Fibroblast of lung (primary cell): ENCODE measurements at regions not wholly inside any gene's neighbourhood (a gene's known extent, or its start where the extent isn't known, plus 50 kb on each side); places are given as distances from the start of the nearest gene placed in this dataset.

ENCODE experiments used
- DNase-seq, 2 donors: peaks; one replicate each; pipeline versions ENCODE4 v3.0.0 to v3.0.0-alpha.2; 2010; ENCODE audit warnings: low read depth in 2 of 2
- H2AFZ ChIP-seq: 2 replicates; pipeline ENCODE4 v1.5.1; 2012; ENCODE audit warnings: low read length, control low read depth, inconsistent platforms
- H3K27ac ChIP-seq: 2 replicates; pipeline ENCODE4 v1.5.1; 2011; ENCODE audit warnings: low read length, control low read depth; ENCODE audit not compliant: insufficient read depth
- H3K27me3 ChIP-seq: 2 replicates; pipeline ENCODE4 v1.5.1; 2011; ENCODE audit warnings: mild to moderate bottlenecking, low read length; ENCODE audit not compliant: control insufficient read depth, insufficient read depth
- H3K36me3 ChIP-seq: 2 replicates; pipeline ENCODE4 v1.5.1; 2011; ENCODE audit warnings: low read length; ENCODE audit not compliant: control insufficient read depth, insufficient read depth
- H3K4me1 ChIP-seq: 2 replicates; pipeline ENCODE4 v1.5.1; 2011; ENCODE audit warnings: low read length; ENCODE audit not compliant: control insufficient read depth, insufficient read depth; ENCODE audit errors: extremely low read depth
- H3K4me2 ChIP-seq: 2 replicates; pipeline ENCODE4 v1.5.1; 2011; ENCODE audit warnings: low read length, control low read depth; ENCODE audit not compliant: insufficient read depth; ENCODE audit errors: extremely low read depth
- H3K4me3 ChIP-seq, 4 experiments: fragments of 200-600 bp in 1 of 4; sonication (generic) in 1 of 4; replicated peaks in 1 of 4; 2 replicates each; pipeline ENCODE4 v1.5.1; 2011 to 2016; ENCODE audit warnings: low read length in 4 of 4, low read depth in 3 of 4, mild to moderate bottlenecking in 3 of 4, control low read depth in 2 of 4, inconsistent platforms in 1 of 4, mixed read lengths in 1 of 4; ENCODE audit not compliant: insufficient read depth in 1 of 4; ENCODE audit errors: control extremely low read depth in 1 of 4
- H3K79me2 ChIP-seq: 2 replicates; pipeline ENCODE4 v1.5.1; 2012; ENCODE audit warnings: mild to moderate bottlenecking, low read length, inconsistent platforms; ENCODE audit not compliant: control insufficient read depth, insufficient read depth
- H3K9ac ChIP-seq: 2 replicates; pipeline ENCODE4 v1.5.1; 2011; ENCODE audit warnings: mild to moderate bottlenecking, low read length, control low read depth; ENCODE audit not compliant: insufficient read depth
- H3K9me3 ChIP-seq: 2 replicates; pipeline ENCODE4 v1.5.1; 2012; ENCODE audit warnings: low read depth, low read length; ENCODE audit not compliant: control insufficient read depth, insufficient read depth
- H4K20me1 ChIP-seq: 2 replicates; pipeline ENCODE4 v1.5.1; 2011; ENCODE audit warnings: low read length; ENCODE audit not compliant: control insufficient read depth, insufficient read depth; ENCODE audit errors: extremely low read depth
- CTCF ChIP-seq, 2 donors: IDR thresholded peaks in 1 of 2; conservative IDR thresholded peaks in 1 of 2; 1 replicate in 1 of 2; 2 replicates in 1 of 2; pipeline ENCODE4 v1.5.1; 2011 to 2012; ENCODE audit warnings: low read length in 2 of 2, control low read depth in 1 of 2, inconsistent platforms in 1 of 2, low read depth in 1 of 2, mild to moderate bottlenecking in 1 of 2
- EZH2 ChIP-seq: IDR thresholded peaks from 2 replicates; pipeline ENCODE4 v1.5.1; 2012; ENCODE audit warnings: low read length, control low read depth, mild to moderate bottlenecking; ENCODE audit errors: missing control alignments

- no peaks in the 10 kb centered on the region for H3K9me3 ChIP-seq
- no peaks in the 10 kb centered on the region for H3K79me2 ChIP-seq
- no peak overlapping the region for H3K4me3 ChIP-seq
- no peaks in the 10 kb centered on the region for H3K36me3 ChIP-seq
- H3K4me2 ChIP-seq, result no peak overlapping the region
- DNase-seq, result peak in 1 of 2 donors; percentile 10
- no peak overlapping the region for H3K9ac ChIP-seq
- H2AFZ ChIP-seq, result no peak overlapping the region
- H3K4me1 ChIP-seq, result no peaks in the 10 kb centered on the region
- no peak for TF ChIP-seq CTCF (conservative IDR thresholded peaks at IDR 0.05 in 1 of 2, IDR thresholded peaks at IDR 0.05 in 1 of 2; ENCODE audit: low read depth in 1 of 2, low read length in 2 of 2)
- no peak for TF ChIP-seq EZH2
- no peaks in the 10 kb centered on the region for H4K20me1 ChIP-seq
- H3K27me3 ChIP-seq, result no peaks in the 10 kb centered on the region
- H3K27ac ChIP-seq, result no peak overlapping the region
These were observed 364.1 kb upstream of the CBLB start for GRCh38 chr3:106232956-106233355.

GRCh38 chr3:106239195-106239697, 370.4 kb upstream of the CBLB start:
- Histone ChIP-seq H3K79me2 (no peaks in the 10 kb centered on the region), H3K4me2 (no peak overlapping the region), H4K20me1 (no peaks in the 10 kb centered on the region), H3K9ac (no peak overlapping the region), H3K4me3 (no peak overlapping the region), H3K27ac (no peak overlapping the region), H3K4me1 (no peaks in the 10 kb centered on the region), H3K27me3 (no peaks in the 10 kb centered on the region), H3K9me3 (no peaks in the 10 kb centered on the region), H3K36me3 (no peaks in the 10 kb centered on the region), H2AFZ (no peak overlapping the region)
- TF ChIP-seq CTCF (conservative IDR thresholded peaks at IDR 0.05 in 1 of 2, IDR thresholded peaks at IDR 0.05 in 1 of 2; ENCODE audit: low read depth in 1 of 2, low read length in 2 of 2), result no peak
- TF ChIP-seq EZH2, result no peak
- no peak for DNase-seq

GRCh38 chr3:106241593-106241992, 372.8 kb upstream of the CBLB start:
- H2AFZ ChIP-seq, result no peak overlapping the region

More at GRCh38 chr3:106241593-106241992, 372.8 kb upstream of the CBLB start:
- no peak overlapping the region for H3K27ac ChIP-seq
- H3K79me2 ChIP-seq, result no peaks in the 10 kb centered on the region
- no peaks in the 10 kb centered on the region for H3K36me3 ChIP-seq
- no peak for TF ChIP-seq EZH2
- H3K4me1 ChIP-seq, result no peaks in the 10 kb centered on the region
- no peak overlapping the region for H3K9ac ChIP-seq
- no peaks in the 10 kb centered on the region for H4K20me1 ChIP-seq
- H3K4me2 ChIP-seq, result no peak overlapping the region
- no peak for DNase-seq
- no peaks in the 10 kb centered on the region for H3K27me3 ChIP-seq
- H3K9me3 ChIP-seq, result no peaks in the 10 kb centered on the region
- no peak overlapping the region for H3K4me3 ChIP-seq
